ENCODE measurements at regions not wholly inside any gene's neighbourhood (a gene's known extent, or its start where the extent isn't known, plus 50 kb on each side); places are given as distances from the start of the nearest gene placed in this dataset.

DNA sequence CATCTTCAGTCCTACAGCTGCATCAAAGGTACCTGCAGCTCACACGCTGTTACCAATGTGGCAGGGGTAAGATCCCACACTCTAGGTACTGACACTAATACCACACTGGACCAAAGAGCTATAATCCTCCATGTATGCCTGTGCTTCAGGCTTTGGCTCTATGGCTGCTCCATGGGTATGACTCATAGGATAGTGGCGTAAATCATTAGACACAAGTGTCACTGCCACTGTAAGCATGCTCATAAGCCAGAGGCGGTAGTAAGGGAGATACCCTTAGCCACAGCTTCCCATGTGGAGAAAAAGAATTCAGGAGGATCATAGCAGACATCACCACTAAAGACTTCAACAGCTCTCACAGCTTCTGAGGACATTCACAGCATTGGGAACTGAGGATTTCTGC lies 287.5 kb downstream of the ACTRT1 start:
- TF ChIP-seq, protein P1, sequence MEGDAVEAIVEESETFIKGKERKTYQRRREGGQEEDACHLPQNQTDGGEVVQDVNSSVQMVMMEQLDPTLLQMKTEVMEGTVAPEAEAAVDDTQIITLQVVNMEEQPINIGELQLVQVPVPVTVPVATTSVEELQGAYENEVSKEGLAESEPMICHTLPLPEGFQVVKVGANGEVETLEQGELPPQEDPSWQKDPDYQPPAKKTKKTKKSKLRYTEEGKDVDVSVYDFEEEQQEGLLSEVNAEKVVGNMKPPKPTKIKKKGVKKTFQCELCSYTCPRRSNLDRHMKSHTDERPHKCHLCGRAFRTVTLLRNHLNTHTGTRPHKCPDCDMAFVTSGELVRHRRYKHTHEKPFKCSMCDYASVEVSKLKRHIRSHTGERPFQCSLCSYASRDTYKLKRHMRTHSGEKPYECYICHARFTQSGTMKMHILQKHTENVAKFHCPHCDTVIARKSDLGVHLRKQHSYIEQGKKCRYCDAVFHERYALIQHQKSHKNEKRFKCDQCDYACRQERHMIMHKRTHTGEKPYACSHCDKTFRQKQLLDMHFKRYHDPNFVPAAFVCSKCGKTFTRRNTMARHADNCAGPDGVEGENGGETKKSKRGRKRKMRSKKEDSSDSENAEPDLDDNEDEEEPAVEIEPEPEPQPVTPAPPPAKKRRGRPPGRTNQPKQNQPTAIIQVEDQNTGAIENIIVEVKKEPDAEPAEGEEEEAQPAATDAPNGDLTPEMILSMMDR (IDR thresholded peaks at IDR 0.05; ENCODE audit: control extremely low read depth in 1 of 3, insufficient read depth in 1 of 3, low read depth in 1 of 3, low read length in 3 of 3): no peak
- TF ChIP-seq EZH2 (IDR thresholded peaks at IDR 0.05; ENCODE audit: low read depth, low read length, severe bottlenecking): no peak
- TF ChIP-seq TAF1 (IDR thresholded peaks at IDR 0.05; ENCODE audit: low read depth, low read length): no peak
